Neural cell (in vitro differentiated cells): ENCODE measurements at regions not wholly inside any gene's neighbourhood (a gene's known extent, or its start where the extent isn't known, plus 50 kb on each side); places are given as distances from the start of the nearest gene placed in this dataset.
"Not testable (repeated sequence)": the region's sequence is repeated elsewhere in the genome, so short reads cannot be mapped to it uniquely, and the experiment has no call there.

Source experiments
- CTCF ChIP-seq: fragments of 450-650 bp; IDR thresholded peaks from 2 replicates; pipeline ENCODE4 v1.5.1; 2014; ENCODE audit warnings: antibody characterized with exemption, mild to moderate bottlenecking, moderate library complexity; ENCODE audit not compliant: poor library complexity, severe bottlenecking
- EZH2 ChIP-seq: fragments of 200-600, 300-800 bp; shearing (Covaris generic), sonication (generic); IDR thresholded peaks from 2 replicates; pipeline ENCODE4 v1.6.1; 2014; ENCODE audit warnings: antibody characterized with exemption, low read length, borderline replicate concordance, mild to moderate bottlenecking; ENCODE audit not compliant: insufficient read depth, poor library complexity, severe bottlenecking

- not testable (repeated sequence) for TF ChIP-seq EZH2, CTCF
Observed at GRCh38 chr12:27171494-27171893, 72.6 kb upstream of the STK38L start.
